H1 (cell line): ENCODE measurements at regions not wholly inside any gene's neighbourhood (a gene's known extent, or its start where the extent isn't known, plus 50 kb on each side); places are given as distances from the start of the nearest gene placed in this dataset.

ENCODE experiments used
- CTCF ChIP-seq, 3 experiments: IDR thresholded peaks; 1 replicate in 2 of 3; 2 replicates in 1 of 3; pipeline versions ENCODE4 v1.5.1 to v1.6.1; 2011; ENCODE audit warnings: low read length in 3 of 3, mild to moderate bottlenecking in 3 of 3, inconsistent platforms in 2 of 3, low read depth in 1 of 3, moderate library complexity in 1 of 3; ENCODE audit not compliant: insufficient read depth in 1 of 3; ENCODE audit errors: control extremely low read depth in 1 of 3
- EZH2 ChIP-seq: fragments of 200-600 bp; sonication (generic); IDR thresholded peaks from 2 replicates; pipeline ENCODE4 v1.7.1; 2012; ENCODE audit warnings: low read depth, mild to moderate bottlenecking, moderate library complexity, low read length, inconsistent platforms; ENCODE audit not compliant: severe bottlenecking
- KDM1A ChIP-seq: fragments of 200-600, 300-600 bp; sonication (generic); IDR thresholded peaks from 2 replicates; pipeline ENCODE4 v1.7.1; 2016; ENCODE audit warnings: mild to moderate bottlenecking, low read length, borderline replicate concordance
- NANOG ChIP-seq: IDR thresholded peaks from 2 replicates; pipeline ENCODE4 v1.6.1; 2011; ENCODE audit warnings: low read length, low read depth, mild to moderate bottlenecking, inconsistent platforms; ENCODE audit not compliant: insufficient read depth, poor library complexity, severe bottlenecking
- POLR2A ChIP-seq, 2 experiments: IDR thresholded peaks; 1 replicate in 1 of 2; 2 replicates in 1 of 2; pipeline ENCODE4 v1.6.1; 2011; ENCODE audit warnings: low read depth in 2 of 2, low read length in 2 of 2, mild to moderate bottlenecking in 2 of 2; ENCODE audit errors: control extremely low read depth in 1 of 2
- RFX5 ChIP-seq: IDR thresholded peaks from 2 replicates; pipeline ENCODE4 v1.6.1; 2011; ENCODE audit warnings: low read depth, low read length, improper control_type of control experiment, borderline replicate concordance

GRCh38 chr16:26196310-26196709 lies 504.6 kb downstream of the HS3ST4 start:
- TF ChIP-seq RFX5 = no peak
- TF ChIP-seq EZH2 = no peak
- no peak for TF ChIP-seq POLR2A (IDR thresholded peaks at IDR 0.05; ENCODE audit: control extremely low read depth in 1 of 2, low read depth in 2 of 2, low read length in 2 of 2)
- no peak for TF ChIP-seq CTCF (IDR thresholded peaks at IDR 0.05; ENCODE audit: control extremely low read depth in 1 of 3, insufficient read depth in 1 of 3, low read depth in 1 of 3, low read length in 3 of 3)
- no peak for TF ChIP-seq NANOG
- TF ChIP-seq KDM1A = no peak
